Kidney epithelial cell (primary cell): ENCODE measurements at regions not wholly inside any gene's neighbourhood (a gene's known extent, or its start where the extent isn't known, plus 50 kb on each side); places are given as distances from the start of the nearest gene placed in this dataset.

Source experiments
- DNase-seq: peaks from one replicate; pipeline ENCODE4 v3.0.0-alpha.2; 2010; ENCODE audit warnings: low read depth
- H3K27me3 ChIP-seq: 2 replicates; pipeline ENCODE4 v1.6.0; 2011; ENCODE audit warnings: low read length; ENCODE audit not compliant: control insufficient read depth, insufficient read depth
- H3K36me3 ChIP-seq: 2 replicates; pipeline ENCODE4 v1.5.1; 2011; ENCODE audit warnings: low read length; ENCODE audit not compliant: control insufficient read depth, insufficient read depth
- H3K4me3 ChIP-seq: 2 replicates; pipeline ENCODE4 v1.5.1; 2011; ENCODE audit warnings: low read depth, mild to moderate bottlenecking, control low read depth, low read length
- TF ChIP-seq, protein P1 (sequence below): IDR thresholded peaks from 2 replicates; pipeline ENCODE4 v1.5.1; 2011; ENCODE audit warnings: mild to moderate bottlenecking, moderate library complexity, low read length, control low read depth, inconsistent platforms; ENCODE audit not compliant: insufficient read depth, poor library complexity, severe bottlenecking

DNA sequence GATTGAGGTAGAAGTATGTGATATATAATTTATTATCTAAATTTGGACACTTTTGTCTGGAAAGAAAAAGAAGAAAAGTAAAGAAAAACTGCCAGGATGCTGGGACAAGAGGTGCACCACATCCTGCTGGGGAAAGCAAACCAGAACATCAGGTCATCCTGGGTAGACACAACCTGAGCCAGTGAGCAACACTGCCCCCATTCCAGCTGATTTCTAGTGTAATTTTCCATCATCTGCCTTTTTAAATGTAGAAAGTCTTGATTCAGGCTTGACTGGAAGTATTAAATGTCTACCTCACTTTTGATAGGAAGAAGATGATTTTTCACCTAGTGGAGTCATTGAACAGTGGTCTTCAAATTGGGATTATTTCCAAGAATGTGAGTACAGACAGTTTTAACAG lies 1164.5 kb upstream of the CITED2 start:
- Histone ChIP-seq H3K27me3 (no peaks in the 10 kb centered on the region), H3K36me3 (no peaks in the 10 kb centered on the region), H3K4me3 (no peak overlapping the region)
- DNase-seq, result no peak
- TF ChIP-seq, protein P1, sequence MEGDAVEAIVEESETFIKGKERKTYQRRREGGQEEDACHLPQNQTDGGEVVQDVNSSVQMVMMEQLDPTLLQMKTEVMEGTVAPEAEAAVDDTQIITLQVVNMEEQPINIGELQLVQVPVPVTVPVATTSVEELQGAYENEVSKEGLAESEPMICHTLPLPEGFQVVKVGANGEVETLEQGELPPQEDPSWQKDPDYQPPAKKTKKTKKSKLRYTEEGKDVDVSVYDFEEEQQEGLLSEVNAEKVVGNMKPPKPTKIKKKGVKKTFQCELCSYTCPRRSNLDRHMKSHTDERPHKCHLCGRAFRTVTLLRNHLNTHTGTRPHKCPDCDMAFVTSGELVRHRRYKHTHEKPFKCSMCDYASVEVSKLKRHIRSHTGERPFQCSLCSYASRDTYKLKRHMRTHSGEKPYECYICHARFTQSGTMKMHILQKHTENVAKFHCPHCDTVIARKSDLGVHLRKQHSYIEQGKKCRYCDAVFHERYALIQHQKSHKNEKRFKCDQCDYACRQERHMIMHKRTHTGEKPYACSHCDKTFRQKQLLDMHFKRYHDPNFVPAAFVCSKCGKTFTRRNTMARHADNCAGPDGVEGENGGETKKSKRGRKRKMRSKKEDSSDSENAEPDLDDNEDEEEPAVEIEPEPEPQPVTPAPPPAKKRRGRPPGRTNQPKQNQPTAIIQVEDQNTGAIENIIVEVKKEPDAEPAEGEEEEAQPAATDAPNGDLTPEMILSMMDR, result no peak

DNA sequence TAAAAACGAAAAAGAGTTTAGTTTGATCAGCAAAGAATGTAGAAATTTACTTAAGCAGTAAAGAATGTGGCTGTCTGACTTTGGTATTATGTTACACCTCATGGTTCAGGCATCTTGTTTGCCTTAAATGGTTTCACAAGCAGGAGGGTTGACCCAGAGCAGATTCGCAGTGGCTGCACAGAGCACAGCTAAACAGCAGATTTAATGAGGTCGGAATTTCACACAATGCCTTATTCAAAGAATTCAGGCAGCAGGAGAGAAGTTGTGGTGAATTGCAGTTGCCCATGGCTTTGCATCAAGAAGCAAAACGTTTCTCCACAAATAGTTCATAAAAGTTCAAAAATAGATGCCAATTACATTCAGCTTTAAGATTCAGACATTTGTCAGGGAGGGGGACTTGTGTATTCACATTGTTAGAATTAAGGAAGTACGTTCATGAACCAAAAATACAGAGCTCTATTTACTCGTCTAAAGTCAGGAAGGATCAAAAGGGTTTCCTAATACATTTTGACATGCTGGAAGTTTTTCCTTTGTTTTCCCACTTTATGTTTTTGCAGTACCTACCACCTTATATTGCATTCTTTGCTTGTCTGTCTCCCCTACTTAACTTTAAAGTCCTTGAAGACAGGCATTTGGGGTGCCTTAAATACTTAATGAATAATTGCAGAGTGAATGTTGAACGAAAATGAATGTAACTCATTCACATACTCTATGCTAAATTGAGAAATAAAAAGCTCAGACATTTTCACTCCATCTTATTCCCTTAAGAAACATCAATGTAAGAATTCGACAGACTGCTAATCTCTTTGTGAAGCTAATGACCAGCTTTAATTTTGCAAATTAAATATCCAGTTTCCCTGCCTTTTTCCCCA lies 1163.6 kb upstream of the CITED2 start:
- DNase-seq, result peak; percentile 98
- TF ChIP-seq, protein P1, result no peak
- no peaks in the 10 kb centered on the region for H3K36me3 ChIP-seq
- no peaks in the 10 kb centered on the region for H3K27me3 ChIP-seq
- no peak overlapping the region for H3K4me3 ChIP-seq

DNA sequence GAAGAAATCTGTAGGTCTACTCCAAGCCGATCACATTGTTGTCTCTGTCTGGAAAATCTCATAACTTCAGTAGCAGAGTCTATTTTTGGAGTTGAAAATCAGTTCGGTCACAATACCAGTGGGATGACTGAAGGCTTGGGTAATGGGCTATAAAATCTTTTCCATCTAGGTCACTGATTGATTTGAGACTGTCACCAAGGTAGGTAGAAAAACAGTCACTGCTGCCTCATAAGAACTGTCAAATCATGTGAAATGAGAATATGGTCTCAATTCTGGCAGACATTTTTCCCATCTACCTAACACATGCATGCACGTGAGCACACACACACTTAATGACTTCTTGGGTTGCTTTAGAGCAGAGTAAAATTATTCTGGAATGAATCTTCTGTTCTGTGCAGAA lies 1162.8 kb upstream of the CITED2 start:
- peak; percentile 48 for DNase-seq
- Histone ChIP-seq H3K27me3 (no peaks in the 10 kb centered on the region), H3K36me3 (no peaks in the 10 kb centered on the region), H3K4me3 (no peak overlapping the region)
- TF ChIP-seq, protein P1, result no peak

DNA sequence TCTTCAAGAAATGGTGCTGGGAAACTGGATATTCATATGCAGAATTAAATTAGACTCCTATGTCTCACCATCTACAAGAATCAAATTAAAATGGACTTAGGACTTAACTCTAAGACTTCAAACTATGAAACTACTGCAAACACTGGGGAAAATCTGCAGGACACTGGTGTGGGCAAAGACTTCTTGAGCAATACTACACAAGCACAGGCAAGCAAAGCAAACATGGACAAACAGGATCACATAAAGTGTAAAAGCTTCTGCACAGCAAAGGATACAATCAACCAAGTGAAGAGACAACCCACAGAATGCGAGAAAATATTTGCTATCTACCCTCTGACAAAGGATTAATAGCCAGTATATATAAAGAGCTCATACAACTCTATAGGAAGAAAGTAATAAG lies 1161.1 kb upstream of the CITED2 start:
- Histone ChIP-seq H3K36me3 (no peaks in the 10 kb centered on the region), H3K4me3 (no peak overlapping the region), H3K27me3 (no peaks in the 10 kb centered on the region)
- no peak for DNase-seq
- TF ChIP-seq, protein P1, result no peak

DNA sequence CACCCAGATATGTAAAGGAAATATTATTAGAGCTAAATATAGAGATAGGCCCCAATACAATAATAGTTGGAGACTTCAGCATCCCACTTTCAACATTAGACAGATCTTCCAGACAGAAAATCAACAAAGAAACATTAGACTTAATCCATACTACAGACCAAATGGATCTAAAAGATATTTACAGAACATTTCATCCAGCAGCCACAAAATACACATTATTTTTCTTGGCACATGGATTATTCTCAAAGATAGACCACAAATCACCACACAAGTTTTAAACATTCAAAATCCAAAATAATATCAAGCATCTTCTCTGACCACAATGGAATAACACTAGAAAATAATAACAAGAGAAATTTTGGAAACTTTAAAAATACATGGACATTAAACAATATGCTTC lies 1159.1 kb upstream of the CITED2 start:
- no peak for DNase-seq
- Histone ChIP-seq H3K27me3 (no peaks in the 10 kb centered on the region), H3K36me3 (no peaks in the 10 kb centered on the region), H3K4me3 (no peak overlapping the region)
- TF ChIP-seq, protein P1, result no peak

DNA sequence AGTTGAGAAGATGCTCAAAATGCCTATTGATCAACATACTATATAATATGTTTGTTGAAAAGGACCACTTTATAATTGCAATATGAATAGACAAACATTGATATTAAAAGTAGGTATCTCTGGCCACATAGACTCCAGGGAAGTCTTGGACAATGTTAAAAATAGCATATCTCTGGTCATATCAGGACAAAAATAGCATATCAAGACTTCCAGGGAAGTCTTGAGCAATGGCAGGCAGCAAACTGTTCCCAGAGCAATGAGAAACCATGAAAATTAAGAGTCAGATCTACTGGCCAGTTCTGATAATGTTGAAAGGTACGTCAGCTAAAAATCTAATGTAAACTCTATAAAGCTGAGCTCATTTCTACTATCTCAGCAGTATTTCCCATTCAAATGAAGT lies 1130.3 kb upstream of the CITED2 start:
- H3K36me3 ChIP-seq, result no peaks in the 10 kb centered on the region
- H3K4me3 ChIP-seq, result no peak overlapping the region
- TF ChIP-seq, protein P1, result no peak
- no peak for DNase-seq
- no peaks in the 10 kb centered on the region for H3K27me3 ChIP-seq
